ENCODE measurements at regions not wholly inside any gene's neighbourhood (a gene's known extent, or its start where the extent isn't known, plus 50 kb on each side); places are given as distances from the start of the nearest gene placed in this dataset.
A peak's percentile ranks its signal among the peaks of the same experiment; 100 is the strongest.
"Not testable (repeated sequence)": the region's sequence is repeated elsewhere in the genome, so short reads cannot be mapped to it uniquely, and the experiment has no call there.

DNA sequence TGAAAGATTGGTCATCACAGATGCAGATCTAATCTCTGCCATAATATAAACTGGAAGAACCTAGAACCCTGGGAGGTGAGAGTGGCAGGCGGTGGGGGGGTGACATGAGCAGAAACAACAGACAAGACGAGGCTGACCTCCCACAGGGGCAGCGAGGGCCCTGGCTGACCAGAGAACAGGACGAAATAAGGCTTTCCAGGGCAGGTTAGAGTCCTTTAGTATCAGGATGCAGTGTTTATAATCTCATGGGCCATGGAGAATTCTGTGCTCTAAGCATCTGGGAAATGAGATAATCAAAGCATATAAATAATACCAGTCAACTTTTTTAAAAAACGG is 102.7 kb upstream of the BCL2L14 start:
- Mint-ChIP-seq H3K4me1 (no peaks in the 10 kb centered on the region), H3K36me3 (no peaks in the 10 kb centered on the region), H3K27ac (no peak overlapping the region), H3K9me3 (no peaks in the 10 kb centered on the region), H3K4me3 (no peak overlapping the region), H3K27me3 (peaks cover 8% of the 10 kb centered on the region)
- ATAC-seq = no peak

DNA sequence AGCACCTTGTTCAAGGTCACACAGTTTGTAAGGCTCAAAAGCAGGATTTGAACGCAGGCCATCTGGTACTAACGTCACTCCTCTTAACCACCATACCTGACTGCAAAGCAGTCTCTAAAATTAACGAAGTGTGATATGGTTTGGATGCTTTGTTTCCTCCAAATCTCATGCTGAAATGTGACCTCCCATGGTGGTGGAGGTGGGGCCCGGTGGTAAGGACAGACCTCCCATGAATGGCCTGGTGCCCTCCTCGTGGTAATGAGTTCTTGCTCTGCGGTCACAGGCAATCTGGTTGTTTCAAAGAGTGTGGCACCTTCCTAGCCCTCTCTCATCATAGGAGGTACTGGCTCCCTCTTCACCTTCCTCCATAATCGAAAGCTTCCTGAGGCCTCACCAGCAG is 102.2 kb upstream of the BCL2L14 start:
- H3K27ac Mint-ChIP-seq = no peak overlapping the region
- H3K4me3 Mint-ChIP-seq = no peak overlapping the region
- H3K27me3 Mint-ChIP-seq = peaks cover 8% of the 10 kb centered on the region
- no peaks in the 10 kb centered on the region for H3K4me1 Mint-ChIP-seq
- ATAC-seq = no peak
- H3K9me3 Mint-ChIP-seq = no peaks in the 10 kb centered on the region
- H3K36me3 Mint-ChIP-seq = no peaks in the 10 kb centered on the region

DNA sequence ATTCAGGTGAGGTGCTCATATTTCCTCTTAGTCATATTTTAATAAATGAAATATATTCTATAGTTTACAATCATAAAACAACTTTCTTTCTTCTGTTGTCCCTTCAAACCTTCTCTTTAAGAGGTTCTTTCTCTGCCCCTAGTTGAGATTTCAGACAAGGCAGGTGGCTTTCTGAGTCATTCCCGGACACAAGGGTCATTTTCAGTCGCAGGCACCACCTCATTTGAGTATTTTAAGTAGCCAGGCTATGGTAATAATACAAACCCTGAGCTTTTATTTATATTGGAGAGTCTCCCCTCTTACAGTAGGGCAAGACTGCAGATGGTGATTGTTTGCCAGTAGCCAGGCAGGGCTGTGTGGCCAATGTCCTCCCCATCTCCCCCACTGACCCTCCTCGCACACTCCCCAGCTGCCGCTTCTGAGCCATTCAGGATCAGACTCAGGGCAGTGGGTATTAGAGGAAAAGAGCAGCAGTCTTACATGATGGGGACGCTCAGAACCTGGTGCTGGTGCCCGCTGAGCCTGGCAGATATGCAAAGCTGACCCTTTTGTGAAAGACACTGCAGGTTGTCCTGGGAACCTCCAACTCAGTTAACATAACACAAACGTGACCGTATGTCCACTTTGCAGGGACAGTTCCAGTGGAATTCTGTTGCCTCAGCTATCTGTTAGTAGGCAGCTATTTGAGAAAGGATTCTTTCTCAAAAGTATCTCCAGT is 101.1 kb upstream of the BCL2L14 start:
- Mint-ChIP-seq H3K4me1 (no peaks in the 10 kb centered on the region), H3K9me3 (no peaks in the 10 kb centered on the region), H3K27me3 (peaks cover 8% of the 10 kb centered on the region), H3K27ac (no peak overlapping the region), H3K4me3 (no peak overlapping the region), H3K36me3 (no peaks in the 10 kb centered on the region)
- ATAC-seq = no peak

DNA sequence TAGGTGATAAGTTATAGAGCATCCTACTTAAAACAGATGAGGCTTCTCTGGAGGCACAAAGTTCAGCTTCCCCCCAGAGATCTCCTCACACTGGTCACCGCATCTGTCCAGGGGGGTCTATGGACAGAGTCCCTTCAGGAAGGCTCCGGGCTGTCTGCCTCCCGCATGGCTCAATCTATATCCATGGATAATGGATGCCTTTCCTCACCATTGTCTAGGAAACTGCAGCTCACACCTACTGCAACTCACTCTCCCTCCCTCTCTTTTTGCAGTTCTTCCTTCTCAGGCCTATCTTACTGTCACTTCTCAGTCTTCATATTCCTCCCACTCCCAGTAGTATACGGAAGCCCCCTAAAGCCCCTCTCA is 100.6 kb upstream of the BCL2L14 start:
- H3K27me3 Mint-ChIP-seq = peaks cover 8% of the 10 kb centered on the region
- no peak overlapping the region for H3K27ac Mint-ChIP-seq

DNA sequence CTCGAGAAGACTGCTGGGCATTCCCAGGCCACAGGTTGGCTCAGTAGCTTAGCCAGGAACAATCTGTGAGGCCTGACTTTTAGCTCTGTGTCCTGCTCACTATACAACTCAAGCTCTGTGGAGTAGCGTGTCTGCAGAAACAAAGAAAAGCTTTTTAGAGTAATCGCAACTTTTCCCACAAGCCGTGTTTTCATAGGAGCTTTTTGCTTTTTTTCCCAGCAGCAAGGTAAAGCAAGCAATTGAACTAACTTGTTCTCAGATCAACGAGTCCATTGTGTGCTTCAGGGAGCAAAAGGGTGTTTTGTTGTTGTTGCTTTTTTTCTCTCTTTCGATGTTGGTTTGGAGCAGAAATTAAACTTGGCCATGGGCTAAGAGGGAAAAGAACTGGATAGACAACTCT is 97.3 kb upstream of the BCL2L14 start:
- Mint-ChIP-seq H3K9me3 (no peaks in the 10 kb centered on the region), H3K27me3 (peaks cover 8% of the 10 kb centered on the region), H3K36me3 (no peaks in the 10 kb centered on the region), H3K4me3 (no peak overlapping the region), H3K27ac (no peak overlapping the region), H3K4me1 (no peaks in the 10 kb centered on the region)
- no peak for ATAC-seq

More for the DNA sequence above, 100.6 kb upstream of the BCL2L14 start:
- Mint-ChIP-seq H3K4me3 (no peak overlapping the region), H3K4me1 (no peaks in the 10 kb centered on the region), H3K36me3 (no peaks in the 10 kb centered on the region), H3K9me3 (no peaks in the 10 kb centered on the region)
- no peak for ATAC-seq

DNA sequence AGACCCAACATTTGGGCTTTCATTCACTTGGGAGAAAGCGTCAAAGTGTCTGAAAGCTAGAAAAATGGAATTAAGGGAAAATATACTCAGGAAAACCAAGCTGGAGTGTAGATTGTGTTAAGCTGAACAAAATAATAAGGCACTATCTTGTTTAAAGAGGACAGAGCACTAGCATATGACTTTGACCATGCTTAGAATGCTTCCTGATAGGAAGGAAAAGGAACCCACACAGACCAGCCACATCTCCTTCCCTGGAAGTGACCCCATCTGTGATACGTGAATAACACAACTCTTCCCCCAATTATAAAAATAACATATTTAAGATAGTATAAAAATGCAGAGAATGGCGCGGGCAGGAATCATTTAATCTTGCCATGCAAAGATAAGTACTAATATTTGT is 94.7 kb upstream of the BCL2L14 start:
- no peaks in the 10 kb centered on the region for H3K36me3 Mint-ChIP-seq
- H3K27me3 Mint-ChIP-seq = no peaks in the 10 kb centered on the region
- H3K9me3 Mint-ChIP-seq = no peaks in the 10 kb centered on the region
- H3K4me3 Mint-ChIP-seq = no peak overlapping the region
- peaks cover 17% of the 10 kb centered on the region for H3K4me1 Mint-ChIP-seq
- no peak overlapping the region for H3K27ac Mint-ChIP-seq
- ATAC-seq = no peak

DNA sequence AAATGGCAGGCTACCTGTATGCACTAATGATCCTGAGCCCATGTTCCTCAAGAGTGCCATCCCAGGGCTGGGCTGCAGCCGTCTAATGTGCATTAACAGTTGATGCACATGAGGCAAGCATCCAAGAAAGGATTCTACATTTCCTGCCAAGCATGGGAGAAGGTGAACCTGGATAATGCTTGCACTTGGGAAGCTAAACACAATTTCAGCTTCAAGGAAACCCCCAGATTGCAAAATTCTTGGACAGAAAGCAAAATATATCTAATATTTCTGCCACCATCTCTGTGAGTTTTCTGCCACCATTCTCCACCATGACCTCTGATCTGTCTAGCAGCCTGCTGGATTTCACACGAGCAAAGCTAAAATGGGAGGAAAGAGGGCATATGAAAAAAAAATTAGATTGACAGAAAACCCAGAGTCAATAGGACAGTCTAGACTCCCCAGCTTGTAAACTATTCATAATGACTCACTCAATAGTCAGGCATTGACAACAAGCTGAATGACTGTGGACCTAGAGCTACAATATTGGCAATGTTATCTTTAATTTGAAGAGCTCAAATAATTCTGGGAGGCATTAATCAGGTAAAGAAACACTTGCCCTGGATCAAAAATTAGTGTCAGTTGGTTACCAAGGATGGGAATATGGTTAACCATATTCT is 91.9 kb upstream of the BCL2L14 start:
- ATAC-seq = no peak
- no peak overlapping the region for H3K4me3 Mint-ChIP-seq
- H3K9me3 Mint-ChIP-seq = no peaks in the 10 kb centered on the region
- no peak overlapping the region for H3K27ac Mint-ChIP-seq
- H3K36me3 Mint-ChIP-seq = no peaks in the 10 kb centered on the region
- peaks cover 32% of the 10 kb centered on the region for H3K4me1 Mint-ChIP-seq
- no peaks in the 10 kb centered on the region for H3K27me3 Mint-ChIP-seq

DNA sequence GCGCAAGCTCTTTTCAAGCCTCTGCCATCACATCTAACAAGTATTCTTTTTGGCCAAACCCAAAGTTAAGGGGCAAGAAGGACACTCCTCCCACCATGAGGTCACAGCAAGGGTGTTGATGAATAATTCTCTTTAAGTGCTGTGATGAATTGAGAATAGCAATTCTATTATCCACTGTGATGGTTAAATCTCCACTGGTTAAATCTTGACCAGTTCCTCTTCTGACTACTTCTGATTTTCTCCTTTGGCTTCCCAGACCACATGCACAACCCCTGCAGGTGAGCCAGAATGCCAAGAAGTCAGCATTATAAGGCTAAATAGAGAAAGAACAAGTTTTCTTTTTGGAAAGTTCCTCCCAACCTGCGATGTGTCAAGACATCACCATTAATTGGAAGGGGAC is 90.6 kb upstream of the BCL2L14 start:
- no peak overlapping the region for H3K4me3 Mint-ChIP-seq
- H3K4me1 Mint-ChIP-seq = peaks cover 32% of the 10 kb centered on the region
- peak overlapping the region; percentile 37 for H3K27ac Mint-ChIP-seq
- H3K36me3 Mint-ChIP-seq = no peaks in the 10 kb centered on the region
- no peak for ATAC-seq
- H3K27me3 Mint-ChIP-seq = no peaks in the 10 kb centered on the region
- H3K9me3 Mint-ChIP-seq = no peaks in the 10 kb centered on the region

DNA sequence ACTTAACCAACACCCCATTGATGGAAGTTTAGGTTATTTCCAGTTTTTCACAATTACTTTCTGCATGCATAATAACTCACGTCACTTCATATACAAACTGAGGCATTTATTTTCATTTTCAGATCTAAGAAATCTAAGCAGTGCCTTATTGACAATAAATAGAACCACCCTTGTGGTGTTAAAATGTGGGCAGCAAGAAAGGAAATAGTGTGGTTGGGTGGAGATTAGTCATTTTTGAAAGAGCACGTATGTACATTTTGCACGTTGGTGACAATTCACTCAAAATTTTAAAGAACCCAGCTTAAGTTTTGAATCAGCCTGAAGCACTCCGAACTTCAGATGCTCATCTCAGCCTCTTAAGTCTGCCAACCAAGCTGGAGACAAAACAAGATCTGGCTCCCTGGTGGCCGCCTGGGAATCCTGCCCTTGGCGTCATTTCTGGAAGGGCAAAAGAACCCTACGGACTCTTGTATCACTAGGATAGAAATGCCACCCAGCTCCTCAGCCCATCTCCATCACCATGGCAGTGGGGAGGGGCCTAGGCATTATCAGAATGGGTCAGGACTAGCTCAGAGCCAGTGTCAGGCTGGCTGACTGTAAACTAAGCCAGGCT is 89.5 kb upstream of the BCL2L14 start:
- no peaks in the 10 kb centered on the region for H3K9me3 Mint-ChIP-seq
- H3K27me3 Mint-ChIP-seq = no peaks in the 10 kb centered on the region
- H3K36me3 Mint-ChIP-seq = no peaks in the 10 kb centered on the region
- peaks cover 32% of the 10 kb centered on the region for H3K4me1 Mint-ChIP-seq
- peak; percentile 87 for ATAC-seq
- H3K4me3 Mint-ChIP-seq = peak overlapping the region; percentile 16
- H3K27ac Mint-ChIP-seq = peak overlapping the region; percentile 65

DNA sequence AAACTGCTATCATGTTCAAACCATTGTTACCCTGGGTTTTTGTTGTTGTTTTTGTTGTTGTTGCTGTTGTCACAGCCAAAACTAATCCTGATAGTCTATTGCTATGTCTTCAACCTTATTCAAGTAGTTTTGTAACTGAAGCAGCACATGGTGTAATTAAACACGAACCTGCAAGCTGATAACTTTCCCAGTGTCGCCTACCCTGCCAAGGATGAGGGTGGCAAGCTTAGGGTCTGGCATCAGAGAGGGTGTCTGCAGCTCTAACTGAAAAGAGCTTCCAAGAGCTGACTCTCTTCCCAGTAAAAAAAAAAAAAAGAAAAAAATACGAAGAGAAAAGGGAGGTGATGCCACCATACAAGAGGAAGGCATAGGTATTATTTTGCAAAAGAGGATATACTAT is 86.3 kb upstream of the BCL2L14 start:
- ATAC-seq = no peak
- Mint-ChIP-seq H3K9me3 (no peaks in the 10 kb centered on the region), H3K36me3 (no peaks in the 10 kb centered on the region), H3K27ac (peak overlapping the region; percentile 25), H3K27me3 (no peaks in the 10 kb centered on the region), H3K4me1 (peaks cover 30% of the 10 kb centered on the region), H3K4me3 (no peak overlapping the region)

DNA sequence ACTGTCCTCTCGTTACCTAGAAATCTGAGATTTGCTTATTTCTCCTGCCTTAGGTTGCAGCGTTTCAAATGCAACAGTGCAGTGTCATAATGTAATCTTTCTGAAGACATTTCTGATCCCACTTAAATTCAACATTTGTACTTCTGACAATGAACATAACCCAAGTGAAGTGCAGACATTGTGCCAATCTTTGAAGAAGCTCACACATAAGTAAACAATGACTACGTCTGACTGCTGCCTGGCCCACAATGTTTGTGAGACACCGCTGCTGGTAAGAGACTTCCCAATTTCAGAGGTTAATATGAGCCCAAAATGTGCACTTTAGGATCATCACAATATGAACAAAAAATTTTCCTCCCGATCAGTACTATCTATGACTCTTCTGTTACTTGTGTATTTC is 84.6 kb upstream of the BCL2L14 start:
- Mint-ChIP-seq H3K36me3 (no peaks in the 10 kb centered on the region), H3K27ac (no peak overlapping the region), H3K4me3 (no peak overlapping the region), H3K27me3 (no peaks in the 10 kb centered on the region), H3K9me3 (no peaks in the 10 kb centered on the region), H3K4me1 (peaks cover 13% of the 10 kb centered on the region)
- ATAC-seq = no peak

DNA sequence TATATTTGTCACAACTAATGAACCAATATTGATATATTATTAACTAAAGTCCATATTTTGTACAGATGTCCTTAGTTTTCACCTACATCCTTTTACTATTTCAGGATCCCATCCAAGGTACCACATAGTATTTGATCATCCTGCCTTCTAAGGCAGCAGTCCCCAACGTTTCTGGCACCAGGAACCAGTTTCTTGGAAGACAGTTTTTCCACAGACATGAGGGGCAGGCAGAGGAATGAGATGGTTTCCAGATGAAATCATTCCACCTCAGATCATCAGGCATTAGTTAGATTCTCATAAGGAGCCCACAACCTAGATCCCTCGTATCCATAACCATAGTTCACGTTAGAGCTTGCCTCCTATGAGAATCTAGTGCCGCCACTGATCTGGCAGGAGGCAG is 82.8 kb upstream of the BCL2L14 start:
- ATAC-seq = no peak
- Mint-ChIP-seq H3K4me3 (no peak overlapping the region), H3K27me3 (no peaks in the 10 kb centered on the region), H3K36me3 (peaks cover 6% of the 10 kb centered on the region), H3K4me1 (no peaks in the 10 kb centered on the region), H3K9me3 (peaks cover 7% of the 10 kb centered on the region), H3K27ac (no peak overlapping the region)

DNA sequence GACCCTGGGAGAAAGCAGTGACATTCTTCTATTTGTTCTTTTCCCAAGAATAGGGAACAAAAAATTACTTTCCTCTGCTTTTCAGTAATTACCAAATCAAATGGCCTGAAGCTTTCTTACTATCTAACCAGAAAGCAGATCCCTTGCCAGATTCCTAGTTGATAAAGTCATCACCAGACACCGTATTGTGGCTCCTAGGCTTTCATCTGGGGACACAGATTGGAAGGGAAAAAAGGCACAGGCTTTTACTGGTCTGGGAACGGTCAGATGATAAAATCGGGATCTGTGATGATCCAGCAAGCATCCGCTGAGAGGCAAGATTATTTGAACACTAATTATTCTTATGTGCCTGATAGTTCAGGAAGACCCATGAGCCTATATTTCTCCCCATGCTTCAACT is 79.1 kb upstream of the BCL2L14 start:
- Mint-ChIP-seq H3K36me3 (peaks cover 6% of the 10 kb centered on the region), H3K27ac (no peak overlapping the region), H3K4me3 (no peak overlapping the region), H3K4me1 (no peaks in the 10 kb centered on the region), H3K9me3 (peaks cover 7% of the 10 kb centered on the region), H3K27me3 (no peaks in the 10 kb centered on the region)
- ATAC-seq = no peak

DNA sequence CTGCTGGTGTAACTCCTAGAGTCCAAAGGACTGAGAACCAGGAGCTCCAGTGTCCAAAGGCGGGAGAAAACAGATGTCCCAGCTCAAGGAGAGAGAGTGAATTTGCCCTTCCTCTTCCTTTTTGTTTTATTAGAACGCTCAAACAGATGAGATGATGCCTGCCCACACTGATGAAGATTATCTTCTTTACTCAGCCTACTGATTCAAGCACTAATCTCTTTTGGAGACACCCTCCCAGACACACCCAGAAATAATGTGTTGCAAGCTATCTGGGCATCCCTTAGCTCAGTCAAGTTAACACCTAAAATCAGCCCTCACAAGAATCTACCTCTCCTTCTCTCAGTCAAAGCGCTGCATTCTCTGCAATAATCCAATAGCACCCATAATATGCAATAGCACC is 78.2 kb upstream of the BCL2L14 start:
- Mint-ChIP-seq H3K4me3 (no peak overlapping the region), H3K9me3 (peaks cover 7% of the 10 kb centered on the region), H3K27ac (no peak overlapping the region), H3K4me1 (no peaks in the 10 kb centered on the region), H3K27me3 (no peaks in the 10 kb centered on the region), H3K36me3 (peaks cover 6% of the 10 kb centered on the region)
- no peak for ATAC-seq

DNA sequence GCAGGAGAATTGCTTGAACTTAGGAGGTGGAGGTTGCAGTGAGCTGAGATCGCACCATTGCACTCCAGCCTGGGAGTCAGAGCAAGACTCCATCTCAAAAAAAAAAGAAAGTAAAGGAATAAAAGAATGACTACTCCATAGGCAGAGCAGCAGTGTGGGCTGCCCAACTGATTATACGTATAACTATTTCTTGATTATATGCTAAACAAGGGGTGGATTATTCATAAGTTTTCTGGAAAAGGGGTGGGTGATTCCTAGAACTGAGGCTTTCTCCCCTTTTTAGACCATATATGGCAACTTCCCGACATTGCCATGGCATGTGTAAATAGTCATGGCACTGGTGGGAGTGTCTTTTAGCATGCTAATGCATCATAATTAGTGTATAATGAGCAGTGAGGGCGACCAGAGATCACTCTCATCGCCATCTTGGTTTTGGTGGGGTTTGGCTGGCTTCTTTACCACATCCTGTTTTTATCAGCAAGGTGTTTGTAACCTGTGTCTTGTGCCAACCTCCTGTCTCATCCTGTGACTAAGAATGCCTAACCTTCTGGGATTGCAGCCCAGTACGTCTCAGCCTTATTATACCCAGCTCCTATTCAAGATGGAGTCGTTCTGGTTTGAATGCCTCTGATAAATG is 72.3 kb upstream of the BCL2L14 start:
- H3K27ac Mint-ChIP-seq = peak overlapping the region; percentile 26
- H3K4me1 Mint-ChIP-seq = peaks cover 10% of the 10 kb centered on the region
- H3K4me3 Mint-ChIP-seq, H3K36me3 Mint-ChIP-seq, ATAC-seq, H3K27me3 Mint-ChIP-seq, H3K9me3 Mint-ChIP-seq: not testable (repeated sequence)

DNA sequence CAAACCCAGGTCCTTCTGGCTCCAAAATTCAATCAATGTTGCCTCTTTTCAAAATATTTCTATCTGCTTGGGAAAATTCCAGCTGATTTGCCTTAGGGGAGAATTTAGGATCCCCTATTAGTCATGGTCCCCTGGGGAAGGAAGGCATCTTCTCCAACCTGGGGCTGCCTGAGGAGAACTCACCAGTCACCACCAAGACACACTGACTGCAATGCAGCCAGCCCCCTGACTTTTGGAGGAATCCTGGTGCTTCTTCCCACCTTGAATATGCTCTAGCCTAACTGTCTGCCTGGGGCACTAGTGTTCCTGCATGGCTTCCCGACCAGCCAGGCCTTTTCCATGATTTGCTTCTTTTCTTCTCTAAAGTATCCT is 71.8 kb upstream of the BCL2L14 start:
- Mint-ChIP-seq H3K27ac (peak overlapping the region; percentile 26), H3K27me3 (no peaks in the 10 kb centered on the region), H3K4me3 (no peak overlapping the region), H3K4me1 (peaks cover 10% of the 10 kb centered on the region), H3K9me3 (no peaks in the 10 kb centered on the region), H3K36me3 (no peaks in the 10 kb centered on the region)
- no peak for ATAC-seq

All from stimulated activated memory B cell treated with anti-CD40 and anti-IgM and Interleukin-4, amounts not matched to agents 10 μg/mL and 1 μg/mL and 100 μg/mL, for 72 hours (primary cell).